Endothelial cell of umbilical vein (primary cell): ENCODE measurements at regions not wholly inside any gene's neighbourhood (a gene's known extent, or its start where the extent isn't known, plus 50 kb on each side); places are given as distances from the start of the nearest gene placed in this dataset.

Source experiments
- BruUV-seq: library from RNA; stranded (reverse); fragments of 400-500 nt; replicated peaks from 2 replicates; lab custom pipeline; 2021; lab: Mats Ljungman, UMichigan
- CTCF ChIA-PET: fragments of 300-600, 350-600 bp; sonication (Branson Sonifier 250); formaldehyde crosslinking; loops from one replicate; lab custom pipeline; 2021; ENCODE audit warnings: antibody characterized with exemption, inconsistent platforms; lab: Charles Lee
- POLR2A ChIA-PET: fragments of 300-600, 350-600 bp; sonication (Branson Sonifier 250); formaldehyde crosslinking; loops from one replicate; lab custom pipeline; 2021; ENCODE audit warnings: antibody characterized with exemption, inconsistent platforms; lab: Charles Lee
- DNase-seq: peaks from one replicate; pipeline ENCODE4 v3.0.0-alpha.2; 2011; ENCODE audit warnings: low read depth, low spot score
- FAIRE-seq: peaks from 2 replicates; lab custom pipeline; 2011; peaks lifted over from hg19 to GRCh38; lab: Jason Lieb, UNC
- H2AFZ ChIP-seq: 2 replicates; pipeline ENCODE4 v1.6.0; 2012; ENCODE audit warnings: low read depth, low read length, control low read depth, inconsistent platforms
- H3K27ac ChIP-seq: 2 replicates; pipeline ENCODE4 v1.5.1; 2011; ENCODE audit warnings: low read depth, mild to moderate bottlenecking, control low read depth, low read length, moderate library complexity; ENCODE audit not compliant: insufficient read depth
- H3K27me3 ChIP-seq, 2 experiments: 2 replicates each; pipeline versions ENCODE4 v1.6.0 to v1.6.1; 2011; ENCODE audit warnings: low read length in 2 of 2, mixed read lengths in 1 of 2; ENCODE audit not compliant: control insufficient read depth in 2 of 2, insufficient read depth in 2 of 2
- H3K36me3 ChIP-seq, 2 experiments: 2 replicates in 1 of 2; 3 replicates in 1 of 2; pipeline ENCODE4 v1.5.1; 2011; ENCODE audit warnings: low read length in 2 of 2, mild to moderate bottlenecking in 1 of 2, moderate library complexity in 1 of 2; ENCODE audit not compliant: control insufficient read depth in 2 of 2, insufficient read depth in 2 of 2; ENCODE audit errors: extremely low read depth in 1 of 2
- H3K4me1 ChIP-seq: 3 replicates; pipeline ENCODE4 v1.5.1; 2011; ENCODE audit warnings: mild to moderate bottlenecking, low read length; ENCODE audit not compliant: control insufficient read depth, insufficient read depth; ENCODE audit errors: extremely low read depth
- H3K4me2 ChIP-seq: 2 replicates; pipeline ENCODE4 v1.6.1; 2011; ENCODE audit warnings: low read length, control low read depth, mixed read lengths; ENCODE audit not compliant: insufficient read depth
- H3K4me3 ChIP-seq, 3 experiments: fragments of 200-600 bp in 1 of 3; sonication (generic), shearing (Covaris generic) in 1 of 3; replicated peaks in 1 of 3; 2 replicates each; pipeline ENCODE4 v1.5.1; 2011 to 2016; ENCODE audit warnings: control low read depth in 3 of 3, low read length in 3 of 3, mild to moderate bottlenecking in 2 of 3, inconsistent platforms in 1 of 3, low read depth in 1 of 3, moderate library complexity in 1 of 3; ENCODE audit not compliant: insufficient read depth in 1 of 3
- H3K79me2 ChIP-seq: 2 replicates; pipeline ENCODE4 v1.6.0; 2012; ENCODE audit warnings: low read length, inconsistent platforms; ENCODE audit not compliant: control insufficient read depth, insufficient read depth
- H3K9ac ChIP-seq: replicated peaks from 2 replicates; pipeline ENCODE3; 2011; ENCODE audit warnings: low read length, control low read depth; ENCODE audit not compliant: insufficient read depth; ENCODE audit errors: extremely low read depth
- H3K9me1 ChIP-seq: replicated peaks from 3 replicates; pipeline ENCODE4 v1.6.0; 2011; ENCODE audit warnings: mild to moderate bottlenecking, low read length; ENCODE audit not compliant: control insufficient read depth, insufficient read depth; ENCODE audit errors: extremely low read depth
- H3K9me3 ChIP-seq: replicated peaks from 2 replicates; pipeline ENCODE4 v1.5.1; 2012; ENCODE audit warnings: low read length, inconsistent platforms; ENCODE audit not compliant: control insufficient read depth, insufficient read depth
- H4K20me1 ChIP-seq: replicated peaks from 2 replicates; pipeline ENCODE3; 2011; ENCODE audit warnings: mild to moderate bottlenecking, low read length; ENCODE audit not compliant: control insufficient read depth, insufficient read depth; ENCODE audit errors: extremely low read depth
- EZH2 ChIP-seq: IDR thresholded peaks from 2 replicates; pipeline ENCODE4 v1.6.1; 2012; ENCODE audit warnings: borderline replicate concordance, low read depth, mild to moderate bottlenecking, moderate library complexity, low read length, inconsistent platforms; ENCODE audit not compliant: severe bottlenecking
- FOS ChIP-seq: IDR thresholded peaks from 2 replicates; pipeline ENCODE4 v1.6.1; 2011; ENCODE audit warnings: mild to moderate bottlenecking, low read length, moderate library complexity, borderline replicate concordance; ENCODE audit not compliant: insufficient read depth
- GATA2 ChIP-seq: IDR thresholded peaks from 2 replicates; pipeline ENCODE4 v1.7.0; 2011; ENCODE audit warnings: low read depth, mild to moderate bottlenecking, moderate library complexity, mixed read lengths, low read length; ENCODE audit not compliant: insufficient read length, insufficient read depth
- JUN ChIP-seq: IDR thresholded peaks from 2 replicates; pipeline ENCODE4 v1.6.1; 2011; ENCODE audit warnings: borderline replicate concordance, low read depth; ENCODE audit not compliant: insufficient read length, insufficient read depth
- MYC ChIP-seq: IDR thresholded peaks from one replicate; pipeline ENCODE4 v1.6.1; 2011; ENCODE audit warnings: mild to moderate bottlenecking, low read depth, low read length
- POLR2A ChIP-seq: IDR thresholded peaks from 2 replicates; pipeline ENCODE4 v1.6.1; 2012; ENCODE audit warnings: low read depth, mild to moderate bottlenecking, control low read depth, low read length
- POLR2AphosphoS5 ChIP-seq: IDR thresholded peaks from 2 replicates; pipeline ENCODE4 v1.6.1; 2012; ENCODE audit warnings: low read depth, mild to moderate bottlenecking, control low read depth, low read length, moderate library complexity; ENCODE audit not compliant: insufficient read depth
- dilution Hi-C: fragments of 300-500 bp; cut with MboI; formaldehyde crosslinking; loops from one replicate; pipeline ENCODE4 v1.15.0; 2019; ENCODE audit warnings: low sequenced_read_pairs; ENCODE audit not compliant: extremely low pct_ligation_motif_present
- intact Hi-C: fragments of 100-400 bp; cut with micrococcal nuclease; formaldehyde crosslinking; loops from one replicate; pipeline ENCODE4 v1.10.0; 2022
- TF ChIP-seq, protein P1 (sequence below): IDR thresholded peaks from 2 replicates; pipeline ENCODE4 v1.6.1; 2011; ENCODE audit not compliant: insufficient read depth, insufficient read length
- TF ChIP-seq, protein P2 (sequence below), 2 donors: IDR thresholded peaks; 1 replicate in 1 of 2; 2 replicates in 1 of 2; pipeline ENCODE4 v1.5.1; 2011; ENCODE audit warnings: low read length in 2 of 2, mild to moderate bottlenecking in 2 of 2, moderate library complexity in 2 of 2, control low read depth in 1 of 2, inconsistent platforms in 1 of 2, low read depth in 1 of 2; ENCODE audit not compliant: insufficient read depth in 1 of 2; ENCODE audit errors: extremely low read depth in 1 of 2

DNA sequence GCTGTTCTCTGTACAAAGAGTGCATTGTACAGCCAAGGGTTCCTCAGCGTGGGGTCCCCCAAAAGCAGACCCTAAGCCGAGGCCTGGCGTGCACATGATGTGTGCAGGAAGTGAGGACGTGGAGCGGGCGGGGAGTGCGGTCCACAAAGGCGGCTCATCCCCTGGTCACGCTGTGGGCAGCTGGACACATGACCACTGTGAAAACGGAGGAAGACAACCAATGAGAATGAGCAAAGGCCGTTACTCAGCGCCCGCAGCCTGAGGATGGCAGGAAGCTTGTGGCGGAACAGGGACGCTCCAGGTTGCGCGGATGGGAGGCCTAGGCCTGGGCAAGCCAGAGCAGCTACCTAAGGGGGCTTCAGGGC, 1263.7 kb downstream of the BRD1 start:
- no peaks in the 10 kb centered on the region for H3K27me3 ChIP-seq
- CTCF ChIA-PET: no interaction called here
- no peak for DNase-seq
- FAIRE-seq: no peak
- H3K27ac ChIP-seq: no peak overlapping the region
- H3K79me2 ChIP-seq: no peaks in the 10 kb centered on the region
- dilution Hi-C loops: no loop called here
- peaks cover 8% of the 10 kb centered on the region for H3K9me3 ChIP-seq
- no peak overlapping the region for H3K9ac ChIP-seq
- BruUV-seq: no TSS peak
- no peak overlapping the region for H3K4me3 ChIP-seq
- no peaks in the 10 kb centered on the region for H4K20me1 ChIP-seq
- no peaks in the 10 kb centered on the region for H3K36me3 ChIP-seq
- H3K9me1 ChIP-seq: no peaks in the 10 kb centered on the region
- no peak overlapping the region for H3K4me2 ChIP-seq
- intact Hi-C loops: no loop called here
- TF ChIP-seq EZH2: no peak
- TF ChIP-seq, protein P1, sequence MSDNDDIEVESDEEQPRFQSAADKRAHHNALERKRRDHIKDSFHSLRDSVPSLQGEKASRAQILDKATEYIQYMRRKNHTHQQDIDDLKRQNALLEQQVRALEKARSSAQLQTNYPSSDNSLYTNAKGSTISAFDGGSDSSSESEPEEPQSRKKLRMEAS: no peak
- no peak for TF ChIP-seq JUN
- no peak for TF ChIP-seq MYC
- H2AFZ ChIP-seq: no peak overlapping the region
- POLR2A ChIA-PET: no interaction called here
- no peaks in the 10 kb centered on the region for H3K4me1 ChIP-seq

DNA sequence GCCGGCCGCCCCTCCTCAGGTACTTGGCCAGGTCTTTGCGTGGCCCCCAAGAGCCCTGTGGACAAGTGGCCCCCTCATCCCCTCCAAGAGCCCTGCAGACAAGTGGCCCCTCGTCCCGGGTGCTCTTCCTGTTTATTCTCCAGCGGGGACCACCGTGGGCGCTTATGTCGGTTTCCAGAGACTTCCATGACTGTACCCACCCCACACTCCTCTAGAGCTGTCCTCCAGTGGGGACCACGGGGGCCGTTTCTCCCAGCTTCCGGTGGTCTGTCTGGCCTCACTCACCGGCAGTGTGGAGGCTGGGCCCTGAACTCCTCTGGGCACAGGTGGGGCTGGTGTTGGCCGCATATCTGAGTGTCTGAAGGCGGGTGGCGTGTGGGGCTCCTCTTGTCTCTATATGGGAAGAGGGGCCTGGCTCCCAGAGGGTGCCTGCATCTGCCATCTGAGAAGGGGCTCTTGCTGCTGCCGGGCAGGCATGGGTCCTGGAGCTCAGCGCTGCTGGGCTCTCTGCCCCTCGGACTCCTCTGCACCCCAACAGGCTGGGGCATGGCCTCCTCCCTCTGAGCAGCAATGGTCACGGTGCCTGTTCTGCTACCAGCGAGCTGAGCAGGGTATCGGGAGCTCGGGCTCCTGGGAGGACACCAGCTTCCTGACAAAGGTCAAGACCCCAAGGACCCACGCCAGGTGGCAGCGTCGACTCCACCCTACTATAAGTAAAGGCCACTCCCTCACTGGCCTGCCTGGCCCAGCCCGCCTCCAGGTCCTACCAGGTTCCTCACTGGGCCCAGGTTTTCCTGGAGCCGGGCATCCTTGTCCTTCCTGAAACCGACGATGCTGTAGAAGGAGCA, 1264.3 kb downstream of the BRD1 start:
- H4K20me1 ChIP-seq: no peaks in the 10 kb centered on the region
- H3K27ac ChIP-seq: no peak overlapping the region
- no peaks in the 10 kb centered on the region for H3K27me3 ChIP-seq
- peaks cover 8% of the 10 kb centered on the region for H3K9me3 ChIP-seq
- H3K9me1 ChIP-seq: no peaks in the 10 kb centered on the region
- dilution Hi-C loops: no loop called here
- H3K36me3 ChIP-seq: no peaks in the 10 kb centered on the region
- H3K9ac ChIP-seq: no peak overlapping the region
- TF ChIP-seq POLR2AphosphoS5 (no peak), JUN (no peak), MYC (no peak), POLR2A (no peak), EZH2 (no peak), GATA2 (no peak), FOS (no peak)
- TF ChIP-seq, protein P1: no peak
- TF ChIP-seq, protein P2, sequence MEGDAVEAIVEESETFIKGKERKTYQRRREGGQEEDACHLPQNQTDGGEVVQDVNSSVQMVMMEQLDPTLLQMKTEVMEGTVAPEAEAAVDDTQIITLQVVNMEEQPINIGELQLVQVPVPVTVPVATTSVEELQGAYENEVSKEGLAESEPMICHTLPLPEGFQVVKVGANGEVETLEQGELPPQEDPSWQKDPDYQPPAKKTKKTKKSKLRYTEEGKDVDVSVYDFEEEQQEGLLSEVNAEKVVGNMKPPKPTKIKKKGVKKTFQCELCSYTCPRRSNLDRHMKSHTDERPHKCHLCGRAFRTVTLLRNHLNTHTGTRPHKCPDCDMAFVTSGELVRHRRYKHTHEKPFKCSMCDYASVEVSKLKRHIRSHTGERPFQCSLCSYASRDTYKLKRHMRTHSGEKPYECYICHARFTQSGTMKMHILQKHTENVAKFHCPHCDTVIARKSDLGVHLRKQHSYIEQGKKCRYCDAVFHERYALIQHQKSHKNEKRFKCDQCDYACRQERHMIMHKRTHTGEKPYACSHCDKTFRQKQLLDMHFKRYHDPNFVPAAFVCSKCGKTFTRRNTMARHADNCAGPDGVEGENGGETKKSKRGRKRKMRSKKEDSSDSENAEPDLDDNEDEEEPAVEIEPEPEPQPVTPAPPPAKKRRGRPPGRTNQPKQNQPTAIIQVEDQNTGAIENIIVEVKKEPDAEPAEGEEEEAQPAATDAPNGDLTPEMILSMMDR (IDR thresholded peaks at IDR 0.05; ENCODE audit: extremely low read depth in 1 of 2, insufficient read depth in 1 of 2, low read depth in 1 of 2, low read length in 2 of 2): no peak
- ChIA-PET POLR2A (no interaction called here), CTCF (no interaction called here)
- no peak overlapping the region for H2AFZ ChIP-seq
- no peak overlapping the region for H3K4me3 ChIP-seq
- H3K4me2 ChIP-seq: no peak overlapping the region
- intact Hi-C loops: no loop called here
- BruUV-seq: no TSS peak
- DNase-seq: no peak
- no peaks in the 10 kb centered on the region for H3K79me2 ChIP-seq
- FAIRE-seq: no peak
- no peaks in the 10 kb centered on the region for H3K4me1 ChIP-seq
